Brain pericyte (primary cell): ENCODE measurements at regions not wholly inside any gene's neighbourhood (a gene's known extent, or its start where the extent isn't known, plus 50 kb on each side); places are given as distances from the start of the nearest gene placed in this dataset.

Source experiments
- DNase-seq: peaks from one replicate; pipeline ENCODE4 v3.0.0-alpha.2; 2012; ENCODE audit warnings: low read depth, low spot score

GRCh38 chr21:38740090-38740489, 65.6 kb upstream of the ETS2 start:
- DNase-seq: no peak

GRCh38 chr21:38741092-38741949, 64.4 kb upstream of the ETS2 start:
- no peak for DNase-seq

- no peak for DNase-seq
These were observed 63.8 kb upstream of the ETS2 start for GRCh38 chr21:38741950-38742256.

GRCh38 chr21:38742580-38743260, 63.0 kb upstream of the ETS2 start:
- no peak for DNase-seq

- DNase-seq: no peak
These were observed 61.8 kb upstream of the ETS2 start for GRCh38 chr21:38743772-38744529.

- no peak for DNase-seq
These were observed 60.9 kb upstream of the ETS2 start for GRCh38 chr21:38744861-38745260.

GRCh38 chr21:38747810-38748209, 57.9 kb upstream of the ETS2 start:
- DNase-seq: no peak

- no peak for DNase-seq
These were observed 54.2 kb upstream of the ETS2 start for GRCh38 chr21:38751379-38752050.

GRCh38 chr21:38752051-38752505, 53.7 kb upstream of the ETS2 start:
- no peak for DNase-seq

GRCh38 chr21:38753114-38753513, 52.6 kb upstream of the ETS2 start:
- DNase-seq: no peak

GRCh38 chr21:38753557-38753971, 52.2 kb upstream of the ETS2 start:
- no peak for DNase-seq
